Smooth muscle cell (in vitro differentiated cells): ENCODE measurements at regions not wholly inside any gene's neighbourhood (a gene's known extent, or its start where the extent isn't known, plus 50 kb on each side); places are given as distances from the start of the nearest gene placed in this dataset.

Experiments used
- DNase-seq: peaks from one replicate; lab custom pipeline; 2025; ENCODE audit not compliant: unreplicated experiment; lab: John Stamatoyannopoulos, UW
- H2AFZ ChIP-seq: fragments of 200-600 bp; sonication (generic); 2 replicates; pipeline ENCODE4 v1.6.0; 2016; ENCODE audit warnings: antibody characterized with exemption, low read depth, mild to moderate bottlenecking
- H3F3A ChIP-seq: fragments of 200-600 bp; sonication (generic); 2 replicates; pipeline ENCODE4 v1.6.0; 2017; ENCODE audit warnings: antibody characterized with exemption, low read depth
- H3K27ac ChIP-seq: fragments of 200-600 bp; sonication (generic); 2 replicates; pipeline ENCODE4 v1.5.1; 2016; ENCODE audit warnings: low read depth, mild to moderate bottlenecking
- H3K27me3 ChIP-seq: fragments of 200-600 bp; sonication (generic); 2 replicates; pipeline ENCODE4 v1.6.1; 2016; ENCODE audit warnings: low read depth, mild to moderate bottlenecking
- H3K36me3 ChIP-seq: fragments of 200-600 bp; sonication (generic); 2 replicates; pipeline ENCODE4 v1.5.1; 2016; ENCODE audit warnings: low read depth
- H3K4me1 ChIP-seq: fragments of 200-600 bp; sonication (generic); 2 replicates; pipeline ENCODE4 v1.5.1; 2016; ENCODE audit warnings: low read depth
- H3K4me2 ChIP-seq: fragments of 200-600 bp; sonication (generic); 2 replicates; pipeline ENCODE4 v1.6.0; 2016; ENCODE audit warnings: mild to moderate bottlenecking
- H3K4me3 ChIP-seq: fragments of 200-600 bp; sonication (generic); 2 replicates; pipeline ENCODE4 v1.5.1; 2016; ENCODE audit warnings: mild to moderate bottlenecking
- H3K79me2 ChIP-seq: fragments of 200-600 bp; sonication (generic); 2 replicates; pipeline ENCODE4 v1.6.0; 2016; ENCODE audit warnings: low read depth, mild to moderate bottlenecking
- H3K9ac ChIP-seq: fragments of 200-600 bp; sonication (generic); 2 replicates; pipeline ENCODE4 v1.6.0; 2016; ENCODE audit warnings: low read depth
- H3K9me3 ChIP-seq: fragments of 200-600 bp; sonication (generic); replicated peaks from 2 replicates; pipeline ENCODE4 v1.5.1; 2016; ENCODE audit warnings: low read depth
- H4K20me1 ChIP-seq: fragments of 200-600 bp; sonication (generic); 2 replicates; pipeline ENCODE4 v1.6.0; 2016; ENCODE audit warnings: low read depth
- WGBS: methylation state at CpG from one replicate; pipeline ENCODE4 v1.1.7; 2016; ENCODE audit warnings: low lambda C conversion rate; 5-methylcytosine and 5-hydroxymethylcytosine counted together
- TF ChIP-seq, protein P1 (sequence below): fragments of 200-600 bp; sonication (generic); IDR thresholded peaks from 2 replicates; pipeline ENCODE4 v1.5.1; 2017; ENCODE audit warnings: borderline replicate concordance, mild to moderate bottlenecking, antibody characterized with exemption; ENCODE audit not compliant: insufficient read depth, poor library complexity, severe bottlenecking

- no peak for DNase-seq
- H3K27me3 ChIP-seq = no peaks in the 10 kb centered on the region
- no peaks in the 10 kb centered on the region for H3K4me1 ChIP-seq
- H3K36me3 ChIP-seq = no peaks in the 10 kb centered on the region
- H3K9me3 ChIP-seq = no peaks in the 10 kb centered on the region
- H4K20me1 ChIP-seq = no peaks in the 10 kb centered on the region
- H2AFZ ChIP-seq = no peak overlapping the region
- no peak overlapping the region for H3K27ac ChIP-seq
- no peak overlapping the region for H3K9ac ChIP-seq
- TF ChIP-seq, protein P1, sequence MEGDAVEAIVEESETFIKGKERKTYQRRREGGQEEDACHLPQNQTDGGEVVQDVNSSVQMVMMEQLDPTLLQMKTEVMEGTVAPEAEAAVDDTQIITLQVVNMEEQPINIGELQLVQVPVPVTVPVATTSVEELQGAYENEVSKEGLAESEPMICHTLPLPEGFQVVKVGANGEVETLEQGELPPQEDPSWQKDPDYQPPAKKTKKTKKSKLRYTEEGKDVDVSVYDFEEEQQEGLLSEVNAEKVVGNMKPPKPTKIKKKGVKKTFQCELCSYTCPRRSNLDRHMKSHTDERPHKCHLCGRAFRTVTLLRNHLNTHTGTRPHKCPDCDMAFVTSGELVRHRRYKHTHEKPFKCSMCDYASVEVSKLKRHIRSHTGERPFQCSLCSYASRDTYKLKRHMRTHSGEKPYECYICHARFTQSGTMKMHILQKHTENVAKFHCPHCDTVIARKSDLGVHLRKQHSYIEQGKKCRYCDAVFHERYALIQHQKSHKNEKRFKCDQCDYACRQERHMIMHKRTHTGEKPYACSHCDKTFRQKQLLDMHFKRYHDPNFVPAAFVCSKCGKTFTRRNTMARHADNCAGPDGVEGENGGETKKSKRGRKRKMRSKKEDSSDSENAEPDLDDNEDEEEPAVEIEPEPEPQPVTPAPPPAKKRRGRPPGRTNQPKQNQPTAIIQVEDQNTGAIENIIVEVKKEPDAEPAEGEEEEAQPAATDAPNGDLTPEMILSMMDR = no peak
- H3K4me3 ChIP-seq = no peak overlapping the region
- H3F3A ChIP-seq = no peaks in the 10 kb centered on the region
- H3K79me2 ChIP-seq = no peaks in the 10 kb centered on the region
- H3K4me2 ChIP-seq = no peak overlapping the region
These were observed 476.7 kb downstream of the OCA2 start for GRCh38 chr15:27622371-27622770.

GRCh38 chr15:27619204-27619603 lies 479.9 kb downstream of the OCA2 start:
- 86% methylated on average over 8 of the region's 8 CpGs for WGBS
- no peaks in the 10 kb centered on the region for H3K36me3 ChIP-seq
- DNase-seq = no peak
- H3K9ac ChIP-seq = no peak overlapping the region
- H2AFZ ChIP-seq = no peak overlapping the region
- H3K4me3 ChIP-seq = no peak overlapping the region
- H3K4me2 ChIP-seq = no peak overlapping the region
- H3K4me1 ChIP-seq = no peaks in the 10 kb centered on the region
- no peaks in the 10 kb centered on the region for H3K9me3 ChIP-seq
- H4K20me1 ChIP-seq = no peaks in the 10 kb centered on the region
- H3F3A ChIP-seq = no peaks in the 10 kb centered on the region
- no peak overlapping the region for H3K27ac ChIP-seq
- H3K27me3 ChIP-seq = no peaks in the 10 kb centered on the region
- TF ChIP-seq, protein P1 = no peak
- no peaks in the 10 kb centered on the region for H3K79me2 ChIP-seq

DNA sequence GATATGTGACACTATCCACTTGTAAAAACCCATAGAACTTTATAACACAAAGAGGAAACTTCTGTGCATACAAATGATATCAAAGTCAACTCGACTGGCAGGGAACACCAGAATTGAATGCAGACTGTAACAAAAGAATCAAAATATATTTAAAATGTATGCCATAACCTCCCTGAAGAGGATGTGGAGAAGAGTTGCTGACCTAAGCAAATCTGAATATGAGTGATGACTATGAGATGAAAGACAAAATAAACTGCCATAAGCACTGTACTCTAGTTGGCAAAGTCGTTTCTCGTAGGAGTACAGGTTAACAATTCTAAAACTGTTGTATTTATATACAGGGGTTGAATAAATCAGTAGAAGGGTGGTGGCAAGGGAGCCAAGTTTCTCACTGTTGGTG lies 482.1 kb downstream of the OCA2 start:
- H3K27ac ChIP-seq = no peak overlapping the region
- H2AFZ ChIP-seq = no peak overlapping the region
- H3K79me2 ChIP-seq = no peaks in the 10 kb centered on the region
- TF ChIP-seq, protein P1 = no peak
- H3K9me3 ChIP-seq = no peaks in the 10 kb centered on the region
- H3K9ac ChIP-seq = no peak overlapping the region
- H3K36me3 ChIP-seq = no peaks in the 10 kb centered on the region
- no peaks in the 10 kb centered on the region for H3F3A ChIP-seq
- H3K4me1 ChIP-seq = no peaks in the 10 kb centered on the region
- DNase-seq = no peak
- no peaks in the 10 kb centered on the region for H4K20me1 ChIP-seq
- H3K4me3 ChIP-seq = no peak overlapping the region
- H3K4me2 ChIP-seq = no peak overlapping the region
- H3K27me3 ChIP-seq = no peaks in the 10 kb centered on the region
- 83% methylated on average over 3 of the region's 3 CpGs for WGBS

DNA sequence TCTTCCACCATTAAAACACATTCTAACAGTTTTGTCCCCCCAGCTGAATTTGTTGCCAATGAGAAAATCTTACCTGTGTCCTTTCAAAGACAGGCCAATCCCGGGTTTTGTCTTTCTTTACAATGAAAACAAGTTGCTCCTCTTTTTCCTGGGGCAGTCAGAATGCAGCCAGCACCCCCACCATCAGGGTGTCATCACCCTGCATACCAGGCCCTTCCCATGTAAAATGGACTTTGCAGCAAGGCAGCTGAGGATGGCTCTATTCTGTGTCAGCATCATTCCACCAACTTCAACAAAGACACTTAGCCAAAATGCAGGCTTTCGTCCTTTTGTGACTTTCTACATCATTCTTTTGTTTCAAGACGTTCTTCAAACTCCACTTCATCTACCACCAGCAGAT lies 490.9 kb downstream of the OCA2 start:
- Histone ChIP-seq H3K36me3 (no peaks in the 10 kb centered on the region), H3K79me2 (no peaks in the 10 kb centered on the region), H2AFZ (no peak overlapping the region), H3K27ac (no peak overlapping the region), H3F3A (no peaks in the 10 kb centered on the region), H3K9me3 (no peaks in the 10 kb centered on the region), H3K27me3 (no peaks in the 10 kb centered on the region), H3K9ac (no peak overlapping the region), H3K4me2 (no peak overlapping the region), H3K4me3 (no peak overlapping the region), H4K20me1 (no peaks in the 10 kb centered on the region), H3K4me1 (no peaks in the 10 kb centered on the region)
- no peak for DNase-seq
- WGBS = 79% methylated on average over 3 of the region's 3 CpGs
- TF ChIP-seq, protein P1 = no peak
